ENCODE measurements at regions not wholly inside any gene's neighbourhood (a gene's known extent, or its start where the extent isn't known, plus 50 kb on each side); places are given as distances from the start of the nearest gene placed in this dataset.

DNA sequence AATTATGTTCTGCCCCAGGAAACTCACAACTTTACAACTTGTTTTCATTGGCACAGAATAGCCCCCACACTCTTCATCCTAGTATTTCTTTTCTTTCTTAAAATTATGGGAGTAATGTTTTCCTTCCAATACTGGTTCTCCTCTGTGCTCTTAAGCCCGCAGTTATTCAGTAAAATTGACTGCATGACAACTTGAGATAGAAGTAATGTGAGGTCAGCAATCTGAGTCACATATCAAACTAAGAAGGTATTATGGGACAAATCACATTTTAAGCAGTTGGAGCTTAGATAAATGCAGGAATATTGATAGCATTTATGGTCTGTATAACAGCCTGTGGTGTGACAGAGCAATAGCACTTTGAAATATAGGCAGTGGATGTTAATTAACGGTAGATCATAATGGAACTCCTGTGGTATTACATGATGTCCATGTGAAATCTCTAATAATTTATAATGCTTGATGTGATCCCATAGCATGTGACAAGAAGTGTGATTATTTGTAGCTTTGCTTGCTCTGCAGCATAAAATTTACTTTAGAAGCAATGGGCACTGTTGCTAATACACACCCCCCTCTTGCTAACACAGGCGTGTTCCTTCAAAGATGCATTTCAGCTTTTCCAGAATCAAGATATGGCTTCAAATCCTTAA, 351.4 kb upstream of the CDH20 start:
- Histone ChIP-seq H2AK5ac (ENCODE audit: low read depth, low read length) (no peak overlapping the region), H3K4ac (replicated peaks; ENCODE audit: insufficient read length, low read depth, low read length) (no peak overlapping the region), H2BK120ac (replicated peaks; ENCODE audit: low read depth, low read length) (no peak overlapping the region), H3K4me2 (ENCODE audit: insufficient read depth in 1 of 2, low read depth in 2 of 2, low read length in 2 of 2) (no peak overlapping the region), H3K14ac (ENCODE audit: insufficient read length) (no peak overlapping the region), H3K4me1 (replicated peaks in 1 of 4; ENCODE audit: control insufficient read depth in 3 of 4, insufficient read depth in 4 of 4, low read length in 3 of 4) (peaks cover 0 to 2% (median 0%) of the 10 kb centered on the region in 4 experiments; a peak in 1 of 7 replicates), H3K23ac (ENCODE audit: insufficient read length) (no peak overlapping the region), H4K91ac (replicated peaks; ENCODE audit: insufficient read length, low read length) (no peak overlapping the region), H2AFZ (ENCODE audit: low read length) (no peak overlapping the region), H4K5ac (ENCODE audit: insufficient read length, low read depth, low read length) (no peak overlapping the region), H3K18ac (ENCODE audit: extremely low read depth, low read length) (no peak overlapping the region), H4K8ac (ENCODE audit: extremely low read depth, insufficient read depth, low read length) (no peak overlapping the region), H3K79me2 (ENCODE audit: control insufficient read depth in 1 of 2, insufficient read depth in 2 of 2, low read length in 2 of 2) (no peaks in the 10 kb centered on the region), H2BK15ac (ENCODE audit: low read length) (no peak overlapping the region), H3K79me1 (ENCODE audit: low read depth, low read length) (no peaks in the 10 kb centered on the region), H3K4me3 (ENCODE audit: extremely low read depth in 1 of 4, insufficient read depth in 2 of 4, low read depth in 3 of 4, low read length in 4 of 4) (no peak overlapping the region), H3K56ac (replicated peaks; ENCODE audit: insufficient read length, low read depth, low read length) (no peak overlapping the region), H4K20me1 (replicated peaks in 1 of 2; ENCODE audit: control insufficient read depth in 1 of 2, insufficient read depth in 2 of 2, low read length in 2 of 2) (no peaks in the 10 kb centered on the region), H3K9me3 (ENCODE audit: insufficient read depth in 2 of 2, low read depth in 1 of 2, low read length in 1 of 2) (0 out of 4 replicates have a peak, but pooled peaks cover 0 to 6% of the 10 kb centered on the region in 2 experiments), H2BK20ac (ENCODE audit: low read length) (no peak overlapping the region), H3K9ac (replicated peaks in 1 of 4; ENCODE audit: extremely low read depth in 1 of 4, low read depth in 3 of 4, low read length in 3 of 4) (no peak overlapping the region), H2BK5ac (ENCODE audit: low read depth, low read length) (no peak overlapping the region), H3K23me2 (ENCODE audit: low read depth, low read length) (no peaks in the 10 kb centered on the region), H3K27me3 (replicated peaks in 1 of 4; ENCODE audit: control insufficient read depth in 3 of 4, extremely low read depth in 1 of 4, insufficient read depth in 3 of 4, low read length in 3 of 4) (no peaks in the 10 kb centered on the region), H3K36me3 (ENCODE audit: control insufficient read depth in 2 of 4, insufficient read depth in 4 of 4, low read length in 3 of 4) (no peaks in the 10 kb centered on the region), H3K27ac (ENCODE audit: low read depth, low read length) (no peak overlapping the region), H2BK12ac (ENCODE audit: low read depth, low read length) (no peak overlapping the region)
- FAIRE-seq (no peak), DNase-seq (ENCODE audit: low read depth in 1 of 2, low spot score in 2 of 2) (no peak)
- ChIA-PET CTCF (ENCODE audit: partially characterized antibody) (no interaction called here), POLR2A (ENCODE audit: partially characterized antibody) (no interaction called here)
- 95% methylated on average over 3 of the region's 3 CpGs; no CpG with 5 or more reads in 1 of the 2 experiments for WGBS, 2 experiments (ENCODE audit: extremely low coverage in 1 of 2, insufficient coverage in 1 of 2, insufficient read length in 1 of 2, insufficient replicate concordance in 2 of 2, low coverage in 1 of 2, low lambda C conversion rate in 2 of 2, missing lambda C conversion rate in 1 of 2)
- no peak for TF ChIP-seq SIRT6 (IDR thresholded peaks at IDR 0.05; ENCODE audit: low read length)
- no peak for TF ChIP-seq SUZ12 (IDR thresholded peaks at IDR 0.05; ENCODE audit: low read length)
- TF ChIP-seq, protein P1, sequence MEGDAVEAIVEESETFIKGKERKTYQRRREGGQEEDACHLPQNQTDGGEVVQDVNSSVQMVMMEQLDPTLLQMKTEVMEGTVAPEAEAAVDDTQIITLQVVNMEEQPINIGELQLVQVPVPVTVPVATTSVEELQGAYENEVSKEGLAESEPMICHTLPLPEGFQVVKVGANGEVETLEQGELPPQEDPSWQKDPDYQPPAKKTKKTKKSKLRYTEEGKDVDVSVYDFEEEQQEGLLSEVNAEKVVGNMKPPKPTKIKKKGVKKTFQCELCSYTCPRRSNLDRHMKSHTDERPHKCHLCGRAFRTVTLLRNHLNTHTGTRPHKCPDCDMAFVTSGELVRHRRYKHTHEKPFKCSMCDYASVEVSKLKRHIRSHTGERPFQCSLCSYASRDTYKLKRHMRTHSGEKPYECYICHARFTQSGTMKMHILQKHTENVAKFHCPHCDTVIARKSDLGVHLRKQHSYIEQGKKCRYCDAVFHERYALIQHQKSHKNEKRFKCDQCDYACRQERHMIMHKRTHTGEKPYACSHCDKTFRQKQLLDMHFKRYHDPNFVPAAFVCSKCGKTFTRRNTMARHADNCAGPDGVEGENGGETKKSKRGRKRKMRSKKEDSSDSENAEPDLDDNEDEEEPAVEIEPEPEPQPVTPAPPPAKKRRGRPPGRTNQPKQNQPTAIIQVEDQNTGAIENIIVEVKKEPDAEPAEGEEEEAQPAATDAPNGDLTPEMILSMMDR (IDR thresholded peaks at IDR 0.05; ENCODE audit: control extremely low read depth in 1 of 3, insufficient read depth in 1 of 3, low read depth in 1 of 3, low read length in 3 of 3): no peak
- TF ChIP-seq RBBP5 (IDR thresholded peaks at IDR 0.05; ENCODE audit: borderline replicate concordance, low read depth, low read length): no peak
- no peak for TF ChIP-seq SP2 (IDR thresholded peaks at IDR 0.05; ENCODE audit: low read length)
- no peak for TF ChIP-seq CREB1 (IDR thresholded peaks at IDR 0.05)
- TF ChIP-seq JUN (IDR thresholded peaks at IDR 0.05; ENCODE audit: low read depth, low read length): no peak
- TF ChIP-seq EZH2 (IDR thresholded peaks at IDR 0.05; ENCODE audit: low read depth, low read length, severe bottlenecking): no peak
- no peak for TF ChIP-seq FOSL1 (IDR thresholded peaks at IDR 0.05; ENCODE audit: insufficient read depth, low read depth, low read length)
- TF ChIP-seq POU5F1 (IDR thresholded peaks at IDR 0.05; ENCODE audit: low read depth, low read length): no peak
- TF ChIP-seq BCL11A (IDR thresholded peaks at IDR 0.05; ENCODE audit: low read depth in 2 of 2, low read length in 2 of 2): no peak
- TF ChIP-seq POLR2A (IDR thresholded peaks at IDR 0.05; ENCODE audit: control extremely low read depth in 1 of 2, low read depth in 2 of 2, low read length in 2 of 2): no peak

All from H1 (cell line).